Superior temporal gyrus (tissue), 1 donor: ENCODE measurements at regions not wholly inside any gene's neighbourhood (a gene's known extent, or its start where the extent isn't known, plus 50 kb on each side); places are given as distances from the start of the nearest gene placed in this dataset.
"Not testable (repeated sequence)": the region's sequence is repeated elsewhere in the genome, so short reads cannot be mapped to it uniquely, and the experiment has no call there.

Experiments
- DNase-seq: peaks from one replicate; pipeline ENCODE4 v3.0.0-alpha.2; 2016; ENCODE audit errors: extremely low spot score

DNA sequence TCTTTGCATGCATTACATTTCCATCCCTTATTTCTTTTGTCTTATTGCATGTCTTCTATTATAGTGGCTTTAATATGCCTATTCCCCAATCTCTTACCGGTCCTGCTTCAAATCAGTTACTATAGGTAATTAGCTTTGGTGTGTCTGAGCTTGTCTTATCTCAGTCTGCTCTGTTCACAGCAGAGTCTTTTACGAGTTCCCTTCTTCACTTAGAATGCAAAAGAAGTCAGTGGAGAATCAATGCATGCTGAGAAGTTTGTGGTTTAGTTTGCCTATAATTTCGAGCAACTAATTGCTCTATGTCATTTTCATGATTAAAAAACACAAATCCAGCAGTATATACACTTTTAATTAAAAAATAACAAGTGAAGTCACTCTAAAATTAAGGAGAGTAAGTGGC lies 545.0 kb downstream of the SLCO4C1 start:
- DNase-seq = no peak

DNA sequence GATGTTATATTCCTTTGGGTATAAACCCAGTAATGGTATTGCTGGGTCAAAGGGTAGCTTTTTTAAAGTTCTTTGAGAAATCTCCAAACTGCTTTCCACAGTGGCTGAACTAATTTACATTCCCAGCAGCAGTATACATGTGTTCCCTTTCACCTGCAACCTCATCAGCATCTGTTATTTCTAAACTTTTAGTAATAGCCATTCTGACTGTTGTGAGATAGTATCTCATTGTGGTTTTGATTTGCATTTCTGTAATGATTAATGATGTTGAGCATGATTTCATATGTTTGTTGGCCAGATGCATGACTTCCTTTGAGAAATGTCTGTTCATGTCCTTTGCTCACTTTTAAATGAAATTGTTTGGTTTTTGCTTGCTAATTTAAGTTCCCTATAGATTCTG lies 553.1 kb downstream of the SLCO4C1 start:
- not testable (repeated sequence) for DNase-seq

DNA sequence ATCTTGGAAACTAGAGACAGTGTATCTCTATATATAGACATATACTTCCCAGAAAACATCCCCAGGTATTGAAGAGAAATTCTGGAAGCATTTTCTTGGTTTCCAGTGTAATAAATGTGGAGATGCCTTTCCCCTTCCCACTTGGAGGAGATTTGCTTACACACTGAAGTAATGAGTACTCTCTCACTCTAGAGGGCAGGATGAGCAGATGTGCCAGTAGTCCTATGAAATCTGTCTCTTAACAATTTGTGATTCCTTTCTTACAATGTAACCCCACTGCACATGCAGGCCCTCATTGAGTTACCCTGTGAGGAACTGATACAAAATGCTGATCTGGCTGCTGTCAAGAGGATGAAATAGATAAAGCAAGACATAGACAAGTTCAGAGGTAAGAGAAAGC lies 567.2 kb downstream of the SLCO4C1 start:
- no peak for DNase-seq

DNA sequence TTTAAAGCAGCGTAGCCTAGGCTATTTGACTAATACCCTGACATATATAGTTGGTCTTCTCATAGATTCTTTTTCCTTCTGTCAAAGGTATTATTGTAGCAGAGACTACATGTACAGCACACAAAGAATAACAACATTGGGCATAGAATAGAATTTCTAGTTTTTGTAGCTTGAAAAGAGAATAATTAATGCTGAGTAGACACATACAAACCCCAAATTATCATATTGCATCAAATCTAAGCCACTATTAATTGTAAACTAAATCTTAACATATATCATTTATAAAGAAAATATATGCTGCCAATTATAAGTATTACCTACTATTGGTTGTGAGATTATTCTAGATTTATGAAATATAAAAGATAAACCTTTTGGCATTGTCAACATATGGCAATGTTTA lies 574.5 kb downstream of the SLCO4C1 start:
- DNase-seq = no peak

DNA sequence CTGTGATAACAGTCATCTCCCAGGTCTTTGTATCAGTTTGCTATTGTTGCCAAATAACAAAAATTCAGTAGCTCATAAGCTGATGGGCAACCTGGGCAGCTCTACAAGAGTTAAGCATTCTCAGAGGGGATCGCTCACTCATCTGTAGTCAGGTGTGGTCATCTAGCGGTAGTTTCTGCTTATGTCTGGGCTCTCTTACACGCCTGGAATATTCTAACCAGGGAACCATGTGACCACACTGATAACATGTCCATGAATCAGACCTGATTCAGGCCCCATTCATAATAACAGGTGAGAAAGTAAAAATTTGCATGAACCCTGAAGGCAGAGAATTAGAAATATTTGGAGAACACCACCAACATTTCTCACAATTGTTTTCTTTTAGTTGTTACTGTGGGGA lies 576.1 kb downstream of the SLCO4C1 start:
- DNase-seq = no peak

DNA sequence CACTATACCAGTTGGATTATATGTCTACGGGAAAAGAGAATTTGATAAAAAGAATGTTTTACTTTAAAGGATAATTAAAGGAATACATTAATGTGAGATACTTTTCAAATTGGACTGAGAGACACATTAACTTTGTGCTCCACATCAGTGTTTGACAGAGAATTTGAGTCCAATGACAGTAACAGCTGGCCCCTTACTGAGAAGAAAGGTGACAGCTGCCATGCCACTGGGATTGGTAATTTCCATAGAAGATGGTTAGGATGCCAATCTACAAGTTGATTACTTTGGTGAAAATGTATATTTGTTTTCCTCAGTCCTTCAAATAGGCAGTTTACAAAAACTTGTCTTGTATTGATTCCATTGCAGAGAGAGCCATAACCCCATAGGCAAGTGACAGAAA lies 578.4 kb downstream of the SLCO4C1 start:
- no peak for DNase-seq

DNA sequence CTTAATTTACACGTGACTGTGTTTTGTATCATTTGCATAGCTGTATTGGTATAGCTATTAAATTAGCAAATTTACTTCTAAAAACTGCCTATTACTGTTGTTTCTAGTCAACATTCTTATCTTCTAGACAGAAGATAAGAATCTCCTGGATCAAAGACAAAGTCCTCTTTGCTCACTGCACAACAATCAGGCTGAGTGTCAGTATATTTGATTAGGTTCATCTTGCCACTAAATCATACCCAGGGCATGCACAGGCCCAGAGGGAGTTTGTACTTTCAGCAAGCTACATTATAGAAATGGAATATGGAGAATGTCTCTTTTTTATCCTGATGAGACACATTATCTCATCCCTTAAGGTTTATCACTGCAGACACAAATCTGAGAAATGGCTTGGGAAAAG lies 579.1 kb downstream of the SLCO4C1 start:
- DNase-seq = no peak

DNA sequence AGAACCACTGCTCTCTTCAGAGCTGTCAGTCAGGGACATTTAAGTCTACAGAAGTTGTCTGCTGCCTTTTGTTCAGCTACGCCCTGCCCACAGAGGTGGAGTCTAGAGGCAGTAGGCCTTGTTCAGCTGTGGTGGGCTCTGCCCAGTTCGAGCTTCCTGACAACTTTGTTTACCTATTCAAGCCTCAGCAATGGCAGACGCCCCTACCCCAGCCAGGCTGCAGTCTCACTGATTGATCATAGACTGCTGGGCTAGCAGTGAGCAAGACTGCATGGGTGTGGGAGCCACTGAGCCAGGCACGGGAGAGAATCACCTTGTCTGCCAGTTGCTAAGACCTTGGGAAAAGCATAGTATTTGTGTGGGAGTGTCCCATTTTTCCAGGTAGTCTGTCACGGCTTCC lies 580.3 kb downstream of the SLCO4C1 start:
- not testable (repeated sequence) for DNase-seq

DNA sequence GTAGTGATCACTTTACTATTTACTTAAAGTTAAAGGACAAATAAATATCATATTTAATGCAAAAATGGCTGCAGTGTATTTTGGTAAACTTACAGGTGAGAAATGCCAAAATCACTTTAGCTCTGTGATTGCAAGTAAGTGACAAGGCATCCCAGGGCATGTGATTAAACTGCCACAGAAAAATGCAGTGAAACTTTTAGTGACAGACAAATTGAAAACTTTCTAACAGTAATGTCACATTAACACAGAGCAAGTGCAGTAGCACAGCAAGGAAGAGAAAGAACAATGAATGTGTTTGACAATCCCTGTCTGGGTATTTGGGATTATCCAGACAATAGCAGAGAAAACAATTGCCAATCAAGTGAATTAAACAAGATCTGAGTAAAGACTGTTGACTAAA lies 606.8 kb downstream of the SLCO4C1 start:
- no peak for DNase-seq

DNA sequence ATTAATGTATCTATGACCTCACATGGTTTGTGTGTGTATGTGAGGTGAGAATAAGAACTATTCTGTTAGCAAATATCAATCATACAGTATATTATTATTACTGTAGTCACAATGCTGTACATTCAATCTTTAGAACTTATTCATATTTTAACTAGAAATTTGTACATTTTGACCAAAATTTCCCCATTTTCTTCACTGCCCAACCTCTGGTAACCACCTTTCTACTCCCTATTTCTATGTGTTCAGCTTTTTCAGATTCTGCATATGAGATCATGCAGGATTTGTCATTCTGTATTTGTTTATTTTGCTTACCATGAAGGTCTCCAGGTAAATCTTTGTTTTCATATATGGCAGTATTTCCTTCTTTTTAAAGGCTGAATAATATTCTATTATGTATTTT lies 607.9 kb downstream of the SLCO4C1 start:
- no peak for DNase-seq

DNA sequence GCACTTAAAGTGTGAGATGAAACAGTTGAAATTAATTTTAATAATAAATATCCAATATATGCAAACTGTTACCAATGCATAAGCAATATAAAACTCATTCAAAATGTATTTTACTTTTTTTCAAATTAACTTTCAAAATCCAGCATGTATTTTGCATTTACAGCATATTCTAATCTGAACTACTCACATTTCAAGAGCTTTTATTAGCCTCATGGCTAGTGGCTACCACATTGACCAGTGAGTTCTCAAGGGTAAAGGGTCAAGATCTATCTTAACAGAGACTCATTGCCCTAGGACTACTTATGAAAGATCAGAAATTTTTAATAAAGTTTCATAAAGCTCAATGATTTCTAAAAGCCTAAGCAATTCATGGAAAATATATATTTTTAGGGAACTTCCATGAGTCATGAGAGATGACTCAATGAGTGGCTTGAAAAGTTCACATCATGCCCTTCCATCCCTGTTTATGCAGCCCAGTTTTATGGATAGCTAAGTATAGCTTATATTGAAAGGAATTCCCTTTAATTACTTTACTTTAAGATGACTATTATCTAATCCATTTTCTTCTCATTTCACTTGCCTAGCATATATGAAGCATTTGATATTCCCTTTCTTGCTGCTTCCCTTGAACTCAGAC lies 608.6 kb downstream of the SLCO4C1 start:
- DNase-seq = no peak

DNA sequence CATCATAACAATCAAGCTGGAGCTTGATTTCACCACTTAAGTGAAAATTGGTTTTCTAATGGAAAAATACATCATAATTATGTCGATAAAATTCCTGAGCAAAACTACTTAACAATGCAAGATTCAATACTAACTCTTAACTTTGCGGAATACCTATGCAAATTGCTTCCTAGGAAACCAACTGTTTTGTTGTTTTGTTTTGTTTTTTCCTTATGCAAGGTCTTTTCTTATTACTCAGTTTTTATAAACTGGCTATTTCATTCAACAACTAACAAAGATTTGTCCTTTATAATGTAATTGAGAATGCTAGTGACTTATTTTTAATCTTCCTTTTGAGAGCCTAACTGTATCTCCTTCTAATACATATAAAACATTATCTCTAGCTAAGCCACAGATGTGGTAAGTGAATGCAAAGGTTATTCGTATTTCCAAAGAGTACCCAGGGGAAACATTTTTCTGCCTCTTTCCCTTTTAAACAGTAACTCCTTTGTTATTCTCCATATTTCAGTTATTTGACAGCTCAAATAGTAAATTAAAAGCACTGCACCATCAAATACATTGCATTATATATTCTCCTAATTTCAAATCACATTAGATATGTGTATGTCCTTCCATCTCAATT lies 609.4 kb downstream of the SLCO4C1 start:
- no peak for DNase-seq

DNA sequence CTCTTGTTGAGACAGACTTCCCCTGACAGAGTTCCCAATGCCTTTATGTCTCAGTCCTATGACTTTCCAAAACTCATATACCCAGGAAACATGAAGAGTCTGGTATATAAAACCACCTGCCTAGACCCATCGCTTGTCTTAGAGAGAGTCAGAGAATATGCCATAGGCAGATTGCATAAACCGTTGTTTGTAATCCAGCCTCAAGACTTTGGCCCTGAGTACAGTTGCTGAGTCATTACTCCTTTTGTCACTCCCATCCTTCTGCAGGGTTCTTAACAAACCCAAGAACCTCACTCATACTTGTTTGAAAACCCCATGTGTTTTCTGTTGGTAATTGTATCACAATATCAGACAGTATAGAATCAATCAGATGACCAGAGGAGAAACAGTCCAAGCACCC lies 616.3 kb downstream of the SLCO4C1 start:
- DNase-seq = no peak

DNA sequence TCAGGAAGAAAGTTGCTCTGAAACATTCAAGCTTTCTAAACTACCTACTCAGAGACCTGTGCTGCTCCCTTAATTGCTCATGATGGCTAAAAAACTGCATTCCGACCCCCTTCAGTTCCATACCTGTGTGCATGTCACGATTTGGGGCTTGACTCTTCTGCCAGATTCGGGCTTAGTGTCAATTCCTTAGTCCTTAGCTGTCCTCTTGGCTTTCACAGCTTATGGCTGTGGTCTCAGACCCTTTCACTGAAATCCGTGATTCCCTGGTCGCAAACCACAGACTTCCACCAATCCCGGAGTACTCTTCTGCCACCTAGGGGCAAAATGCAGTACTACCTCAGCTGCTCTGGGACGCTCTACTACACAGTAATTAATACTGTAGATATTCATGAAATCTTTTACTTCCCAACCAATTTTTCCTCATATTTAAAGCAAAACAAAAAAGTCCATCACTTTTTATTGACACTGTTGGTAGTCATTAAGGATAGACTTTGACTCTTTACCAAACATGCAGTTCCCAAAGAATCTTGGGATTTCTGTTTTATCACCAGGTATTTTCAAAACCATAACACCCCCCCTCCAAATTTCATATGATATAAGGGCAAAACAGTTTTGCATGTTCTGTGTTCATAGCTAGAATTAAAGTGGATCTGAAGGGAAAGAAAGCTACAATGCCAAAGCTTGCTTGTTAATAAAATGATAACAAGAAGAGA lies 617.4 kb downstream of the SLCO4C1 start:
- DNase-seq = peak; percentile 86

DNA sequence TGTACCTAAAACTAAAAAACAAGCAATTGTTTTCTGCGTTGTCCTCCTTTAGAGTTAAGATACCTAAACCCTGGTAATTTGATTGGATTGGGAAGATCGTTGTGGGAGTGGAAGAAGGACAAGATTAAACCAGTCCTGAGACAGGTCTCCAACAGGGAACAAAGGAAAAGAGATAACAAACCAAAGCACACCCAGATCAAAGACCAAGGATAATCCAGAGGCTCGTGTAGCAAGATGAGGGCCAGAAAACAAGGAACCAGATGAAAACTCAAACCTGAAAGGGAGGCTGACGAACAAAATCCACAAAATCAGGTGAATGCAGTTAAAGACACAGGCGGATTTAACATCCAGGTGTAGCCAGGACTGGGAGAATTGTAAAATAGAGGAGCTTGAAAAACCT lies 618.1 kb downstream of the SLCO4C1 start:
- no peak for DNase-seq

DNA sequence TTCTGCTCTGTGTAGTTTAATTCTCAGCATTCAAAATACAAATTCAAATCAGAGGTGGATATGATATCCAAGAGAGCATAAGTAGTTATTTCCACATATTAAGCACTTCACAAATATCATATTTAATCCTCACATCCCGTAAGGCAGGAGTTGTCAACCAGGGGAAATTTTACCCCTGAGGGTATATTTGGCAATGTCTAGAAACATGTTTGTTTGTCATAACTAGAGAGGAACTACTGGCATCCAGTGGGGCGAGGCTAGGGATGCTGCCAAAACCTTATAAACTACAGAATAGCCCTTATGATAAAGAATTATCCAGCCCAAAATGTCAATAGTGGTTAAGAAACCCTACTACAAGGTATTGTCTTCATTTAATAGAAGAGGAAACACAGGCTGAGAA lies 619.4 kb downstream of the SLCO4C1 start:
- no peak for DNase-seq

DNA sequence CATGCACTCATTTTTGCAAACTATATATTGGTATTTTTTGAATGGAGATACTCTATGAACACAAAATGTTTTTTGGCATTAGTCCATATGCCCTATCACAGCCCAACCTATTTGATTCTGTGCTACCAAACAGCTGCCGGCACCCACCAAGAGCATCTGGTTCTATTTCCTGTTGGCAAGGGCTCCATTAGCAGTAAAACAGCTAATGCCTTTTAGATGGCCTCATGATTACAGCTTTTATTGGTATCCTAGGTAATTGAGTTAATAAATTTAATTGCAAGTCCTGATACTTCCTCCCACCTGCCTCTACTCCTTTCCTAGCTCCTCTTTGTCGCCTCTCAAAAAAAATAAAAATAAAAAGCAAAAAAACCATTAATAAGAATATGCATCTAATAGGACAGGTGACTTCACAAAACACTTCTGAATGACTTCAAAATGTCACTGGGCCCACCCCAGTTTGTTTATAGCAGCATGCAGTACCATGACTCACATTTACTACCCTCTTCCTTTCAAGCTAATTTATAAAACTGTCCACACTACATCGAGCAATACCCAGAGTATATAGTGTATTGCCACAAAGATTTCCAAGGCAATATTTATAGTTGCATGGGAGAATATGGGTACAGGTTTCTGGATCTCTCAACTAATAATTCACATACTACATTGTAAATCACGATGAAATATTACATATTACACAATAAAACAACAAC lies 620.4 kb downstream of the SLCO4C1 start:
- no peak for DNase-seq

DNA sequence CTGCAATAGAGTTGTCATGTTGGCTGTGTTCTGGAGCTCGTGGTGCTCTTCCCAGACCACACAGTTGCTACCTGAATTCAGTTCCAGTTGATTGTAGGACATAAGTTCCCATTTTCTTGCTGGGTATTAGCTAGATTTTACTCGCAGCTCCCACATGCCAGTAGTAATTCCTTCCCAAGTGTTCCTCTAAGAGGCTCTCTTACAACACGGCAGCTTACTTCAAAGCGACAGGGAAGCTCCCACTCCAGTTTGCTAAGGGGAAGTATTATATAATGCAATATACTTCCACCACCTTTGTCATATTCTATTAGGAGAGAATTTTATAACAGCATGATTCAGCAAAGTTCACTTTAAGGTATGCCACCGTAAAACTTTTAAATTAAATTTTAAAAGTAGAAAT lies 623.0 kb downstream of the SLCO4C1 start:
- no peak for DNase-seq

DNA sequence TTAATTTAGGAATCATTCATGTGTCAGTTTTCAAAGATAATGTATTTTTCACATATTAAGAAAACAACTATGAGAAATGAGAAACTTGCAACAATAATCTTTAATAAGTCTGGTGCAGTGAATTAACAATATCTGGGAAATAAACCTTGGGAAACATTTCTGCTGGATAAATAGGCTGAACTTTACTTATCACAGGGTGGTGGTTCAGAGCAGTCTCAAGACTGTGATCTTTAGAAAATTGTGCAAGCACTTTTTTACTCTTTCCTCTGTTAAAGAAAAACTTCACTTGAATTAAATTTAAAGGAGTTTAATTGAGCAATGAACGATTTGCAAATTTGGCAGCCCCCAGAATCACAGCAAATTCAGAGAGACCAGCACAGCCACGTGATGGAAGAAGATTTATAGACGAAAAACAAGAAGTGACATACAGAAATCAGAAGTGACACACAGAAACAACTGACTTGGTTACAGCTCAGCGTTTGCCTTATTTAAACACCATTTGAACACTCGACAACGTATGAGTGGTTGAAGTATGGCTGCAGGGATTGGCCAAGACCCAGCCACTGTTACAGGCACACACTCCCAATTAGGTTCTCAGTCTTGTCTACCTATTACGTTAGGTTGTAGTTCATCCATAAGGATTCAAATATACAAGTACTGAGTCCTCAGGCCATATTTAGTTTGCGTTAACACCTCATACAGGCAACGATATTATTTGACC lies 631.9 kb downstream of the SLCO4C1 start:
- no peak for DNase-seq

DNA sequence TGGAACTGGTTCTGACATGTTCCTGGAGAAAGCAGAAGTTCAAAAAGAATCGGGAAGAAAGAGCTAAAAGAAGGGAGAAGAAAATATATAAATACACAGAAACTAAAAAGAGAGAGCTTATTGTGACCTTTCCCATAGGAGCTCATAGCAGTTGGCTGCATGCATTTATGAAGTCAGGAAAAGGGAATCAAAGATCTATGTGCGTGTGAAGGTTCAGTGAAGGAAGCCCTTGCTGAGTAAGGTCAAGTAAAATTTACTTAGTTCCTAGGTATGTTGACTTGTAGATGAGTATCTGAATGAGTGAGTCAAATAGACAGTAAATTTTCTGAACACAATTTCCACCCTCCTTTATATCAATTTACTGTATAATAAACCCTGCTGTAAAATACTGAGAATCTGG lies 632.5 kb downstream of the SLCO4C1 start:
- no peak for DNase-seq

DNA sequence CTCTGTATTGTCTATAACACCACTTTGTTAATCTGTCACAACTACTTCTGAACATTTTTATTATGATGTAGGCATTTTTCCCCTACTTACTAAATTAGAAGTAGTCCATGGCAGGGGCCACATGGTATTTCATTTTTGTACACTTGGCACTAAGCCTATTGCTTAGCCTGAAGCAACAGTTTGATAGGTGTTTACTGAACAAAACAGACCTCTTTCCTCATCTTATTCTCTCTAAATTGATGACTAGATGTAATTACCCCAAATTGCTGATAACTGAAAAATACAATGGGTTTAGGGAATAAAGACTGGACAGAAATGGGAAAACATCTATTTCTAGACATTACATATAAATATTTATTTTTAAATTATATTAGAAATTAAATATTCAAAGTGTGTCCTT lies 633.8 kb downstream of the SLCO4C1 start:
- DNase-seq = no peak

DNA sequence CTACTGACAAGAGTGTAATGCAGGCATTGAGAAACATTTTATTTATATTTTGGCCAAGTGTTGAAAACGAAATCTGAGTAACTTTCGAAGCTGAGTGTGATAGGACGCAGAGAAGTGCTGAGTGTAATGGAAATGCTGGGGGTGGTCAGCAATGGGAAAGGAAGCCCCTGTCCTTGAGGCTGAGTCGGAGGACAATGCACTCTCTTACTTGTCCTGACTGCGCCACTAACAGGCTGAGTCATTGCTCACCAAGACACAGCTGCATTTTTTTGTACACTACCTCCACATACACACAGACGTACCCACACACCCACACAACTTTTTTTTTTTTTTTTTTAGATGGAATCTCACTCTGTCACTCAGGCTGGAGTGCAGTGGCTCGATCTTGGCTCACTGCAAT lies 637.7 kb downstream of the SLCO4C1 start:
- no peak for DNase-seq
